Renal cortical epithelial cell (primary cell): ENCODE measurements at regions not wholly inside any gene's neighbourhood (a gene's known extent, or its start where the extent isn't known, plus 50 kb on each side); places are given as distances from the start of the nearest gene placed in this dataset.
A peak's percentile ranks its signal among the peaks of the same experiment; 100 is the strongest.
"Not testable (repeated sequence)": the region's sequence is repeated elsewhere in the genome, so short reads cannot be mapped to it uniquely, and the experiment has no call there.

Experiments used
- DNase-seq: peaks from one replicate; pipeline ENCODE4 v3.0.0-alpha.2; 2011; ENCODE audit warnings: low read depth

DNA sequence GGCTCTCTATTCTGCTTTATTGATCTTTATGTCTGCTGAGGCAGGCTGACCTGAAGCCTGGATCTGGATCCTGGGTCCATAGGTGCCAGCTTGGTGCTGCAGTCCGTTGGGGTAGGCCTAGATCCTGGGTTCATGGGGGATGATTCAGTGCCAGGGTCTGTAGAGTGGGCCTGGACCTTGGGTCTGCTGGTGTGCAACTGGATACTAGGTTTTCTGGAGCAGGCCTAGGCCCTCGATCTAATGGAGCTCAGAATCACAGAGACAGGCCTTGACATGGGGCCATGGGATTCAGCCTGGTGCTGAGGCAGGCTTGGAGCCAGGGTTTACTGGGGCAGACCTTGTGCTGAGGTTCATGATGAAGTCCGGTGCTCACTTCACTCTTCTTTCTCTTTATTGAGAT lies 358.6 kb downstream of the TEX13C start:
- no peak for DNase-seq

DNA sequence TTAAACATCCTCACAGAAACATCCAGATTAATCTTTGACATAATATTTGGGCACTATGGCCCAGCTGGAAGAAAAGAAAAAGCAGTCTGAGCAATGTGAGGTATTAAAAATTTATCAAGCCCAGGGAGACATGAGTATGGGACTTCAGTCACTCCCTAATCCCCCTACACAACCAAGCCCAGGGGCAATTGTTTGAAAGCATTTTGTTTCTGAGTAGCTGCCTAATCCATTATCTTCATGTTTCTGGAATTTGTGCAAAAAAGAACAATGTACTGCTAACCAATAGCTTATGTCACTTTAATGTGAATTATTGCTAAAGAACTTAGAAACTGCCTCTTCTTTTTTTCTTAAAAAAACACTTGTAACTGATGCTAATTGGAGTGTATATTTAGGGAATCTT lies 360.7 kb downstream of the TEX13C start:
- no peak for DNase-seq

DNA sequence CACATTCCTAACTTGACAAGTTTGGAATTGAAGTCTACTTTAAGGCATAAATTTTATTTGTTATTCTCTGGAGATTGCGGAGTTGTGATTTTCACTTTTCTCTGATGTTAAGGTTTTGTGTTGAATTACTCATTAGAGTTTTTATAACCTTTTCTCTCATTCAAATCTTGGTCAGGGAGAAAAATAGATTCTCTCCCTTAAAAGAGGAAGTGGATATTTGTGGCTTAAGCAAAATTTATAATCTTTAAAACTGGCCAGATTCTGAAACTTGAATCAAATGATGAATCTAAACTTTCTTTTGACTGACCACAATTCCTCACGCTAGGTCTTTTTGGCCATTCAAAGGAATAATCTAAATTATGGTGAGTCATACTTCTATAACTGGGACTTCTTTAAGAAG lies 361.4 kb downstream of the TEX13C start:
- no peak for DNase-seq

DNA sequence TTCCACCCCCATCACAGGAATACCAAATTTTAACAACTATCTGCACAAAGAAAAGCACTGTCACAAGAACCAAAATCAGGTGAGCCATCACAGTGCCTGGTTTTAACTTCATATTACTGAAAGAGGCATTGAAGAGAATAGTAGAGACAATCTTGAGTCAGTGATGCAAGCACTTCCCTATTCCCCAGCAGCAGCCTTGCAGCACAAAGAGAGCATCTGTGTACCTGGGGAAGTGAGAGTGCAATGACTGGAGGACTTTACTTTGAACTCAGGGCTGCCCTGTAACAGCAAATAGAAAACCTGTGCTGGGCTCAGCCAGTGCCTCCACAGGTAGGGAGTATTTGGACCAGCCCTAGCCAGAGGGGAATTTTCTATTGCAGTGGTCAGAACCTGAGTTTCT lies 361.8 kb downstream of the TEX13C start:
- DNase-seq = no peak

DNA sequence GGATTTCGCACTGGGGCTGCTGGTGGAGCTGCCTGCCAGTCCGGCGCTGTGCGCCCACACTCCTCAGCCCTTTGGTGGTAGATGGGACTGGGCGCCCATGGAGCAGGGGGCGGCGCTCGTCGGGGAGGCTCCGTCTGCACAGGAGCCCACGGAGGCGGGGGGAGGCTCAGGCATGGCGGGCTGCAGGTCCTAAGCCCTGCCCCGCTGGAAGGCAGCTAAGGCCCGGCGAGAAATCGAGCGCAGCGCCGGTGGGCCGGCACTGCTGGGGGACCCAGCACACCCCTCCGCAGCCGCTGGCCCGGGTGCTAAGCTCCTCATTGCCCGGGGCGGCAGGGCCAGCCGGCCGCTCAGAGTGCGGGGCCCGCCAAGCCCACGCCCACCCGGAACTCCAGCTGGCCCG lies 370.9 kb downstream of the TEX13C start:
- DNase-seq = not testable (repeated sequence)

DNA sequence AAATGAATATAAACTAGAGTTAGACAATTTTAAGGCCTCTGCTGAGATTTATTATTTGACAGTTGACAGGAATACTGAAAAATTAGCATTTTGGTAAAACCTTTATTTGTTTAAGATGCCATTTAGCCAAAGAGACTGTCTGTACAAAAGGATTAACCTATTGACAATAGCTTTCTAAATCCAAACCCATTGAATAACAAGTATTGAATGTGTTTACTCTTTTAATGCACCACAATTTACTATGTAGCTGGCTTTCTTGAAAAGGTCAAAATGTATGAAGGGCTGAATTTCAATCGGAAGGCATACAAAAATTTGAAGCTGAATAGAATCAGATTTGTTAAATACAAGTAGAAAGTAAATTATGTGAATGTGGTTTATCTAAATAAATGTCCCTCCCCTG lies 374.5 kb downstream of the TEX13C start:
- no peak for DNase-seq

DNA sequence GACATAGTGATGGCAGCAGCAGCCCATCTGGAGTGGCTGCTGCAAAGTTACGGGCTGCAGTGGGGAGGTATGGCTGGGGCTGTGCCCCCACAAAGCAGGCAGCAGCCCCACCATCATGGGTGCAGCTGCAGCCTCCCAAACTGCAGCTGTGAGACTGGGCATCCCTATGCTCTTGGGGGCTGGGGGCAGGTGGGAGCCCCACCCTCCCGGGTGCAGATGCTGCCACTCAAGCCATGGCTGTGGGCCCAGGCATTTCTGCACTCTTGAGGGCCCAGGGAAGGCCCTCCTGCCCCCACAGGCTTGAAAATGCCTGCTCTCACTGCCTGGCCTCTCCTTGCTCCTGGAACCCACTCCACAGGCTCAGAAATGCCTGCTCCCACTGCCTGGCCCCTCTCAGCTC lies 389.4 kb downstream of the TEX13C start:
- DNase-seq = no peak

DNA sequence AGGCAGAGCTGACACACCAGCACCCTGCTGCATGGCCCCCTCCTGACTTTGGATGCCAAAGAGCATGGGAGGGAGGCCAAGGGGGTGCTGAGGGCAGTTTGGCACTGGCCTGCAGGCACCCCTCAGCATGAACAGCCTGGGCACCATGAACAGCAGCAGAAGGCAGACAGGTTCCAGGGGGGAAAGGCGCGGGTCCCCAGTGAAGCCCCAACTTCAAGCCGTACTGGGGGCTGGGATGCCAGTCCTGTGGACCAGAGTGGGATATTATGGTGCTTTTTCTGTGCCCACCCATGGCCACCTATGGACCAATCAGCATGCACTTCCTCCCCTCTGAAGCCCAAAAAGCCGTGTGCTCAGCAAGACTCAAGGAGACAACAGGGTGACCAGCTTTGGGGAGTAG lies 389.9 kb downstream of the TEX13C start:
- DNase-seq = no peak

DNA sequence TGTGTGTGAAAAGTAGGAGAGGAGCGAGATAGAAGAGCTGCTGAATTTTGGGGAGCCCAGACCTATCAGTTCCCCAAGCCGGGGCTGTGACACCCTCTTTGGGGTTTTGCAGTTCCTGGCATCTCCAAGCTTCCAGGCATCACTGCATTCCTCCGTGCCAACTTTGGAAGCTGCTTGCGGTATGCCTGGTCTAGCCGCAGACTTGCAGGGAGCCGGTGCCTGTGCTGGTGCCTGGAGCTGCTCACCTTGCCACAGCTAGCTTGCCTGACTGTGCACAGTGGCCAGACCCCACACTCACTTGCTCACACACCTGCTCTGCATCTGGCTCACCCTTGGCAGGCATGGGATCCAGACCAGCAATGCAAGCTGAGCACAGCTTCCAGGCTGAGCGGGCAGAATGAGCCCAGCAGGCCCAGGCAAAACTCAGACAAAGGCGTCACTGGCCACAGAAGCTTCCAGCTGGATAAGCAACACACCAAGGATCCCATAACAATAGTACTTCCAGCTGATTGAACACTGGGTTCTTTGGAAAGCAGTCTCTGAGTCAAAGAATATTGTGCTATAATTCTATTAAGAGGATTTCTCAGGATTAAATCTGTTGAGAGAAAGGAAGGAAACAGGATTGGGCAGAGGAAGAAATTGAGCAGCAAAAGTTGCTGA lies 390.9 kb downstream of the TEX13C start:
- no peak for DNase-seq

DNA sequence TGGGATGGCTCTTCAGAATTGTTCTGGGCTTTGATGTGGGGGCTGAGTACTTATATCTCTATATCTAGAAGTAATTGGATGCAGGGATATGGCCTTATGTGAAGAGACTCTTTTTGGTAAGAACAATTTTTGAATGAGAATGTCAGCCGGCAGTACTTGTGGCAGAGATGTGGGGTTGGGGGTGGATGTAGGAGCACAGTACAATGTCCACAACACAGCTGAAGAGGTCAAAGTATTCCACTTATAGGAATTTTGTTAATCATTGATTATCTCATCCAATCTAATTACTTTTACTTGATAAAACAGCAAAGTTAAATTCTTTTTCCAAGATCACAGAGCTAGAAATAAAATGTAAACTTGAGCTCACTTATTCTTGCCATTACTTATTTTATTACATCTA lies 391.4 kb downstream of the TEX13C start:
- DNase-seq = no peak

DNA sequence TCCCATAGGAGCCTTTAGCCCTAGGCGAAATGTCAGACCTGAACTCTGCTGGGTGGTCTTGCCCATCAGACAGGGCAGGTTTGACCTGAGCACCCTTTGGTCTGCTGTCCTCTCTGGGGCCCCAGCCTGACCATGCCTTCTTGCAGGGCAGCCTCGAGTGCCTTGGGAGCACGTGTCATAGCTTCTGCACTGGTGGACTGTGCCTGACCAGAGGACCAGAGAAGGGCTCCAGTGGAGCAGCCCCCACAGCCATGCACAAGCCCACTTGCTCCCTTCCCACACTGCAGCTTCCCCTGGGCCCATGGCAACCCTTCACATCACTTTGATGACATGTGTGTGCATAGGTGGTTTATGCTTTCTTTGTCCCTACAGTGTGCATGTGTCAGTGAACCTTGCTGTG lies 394.0 kb downstream of the TEX13C start:
- DNase-seq = no peak

DNA sequence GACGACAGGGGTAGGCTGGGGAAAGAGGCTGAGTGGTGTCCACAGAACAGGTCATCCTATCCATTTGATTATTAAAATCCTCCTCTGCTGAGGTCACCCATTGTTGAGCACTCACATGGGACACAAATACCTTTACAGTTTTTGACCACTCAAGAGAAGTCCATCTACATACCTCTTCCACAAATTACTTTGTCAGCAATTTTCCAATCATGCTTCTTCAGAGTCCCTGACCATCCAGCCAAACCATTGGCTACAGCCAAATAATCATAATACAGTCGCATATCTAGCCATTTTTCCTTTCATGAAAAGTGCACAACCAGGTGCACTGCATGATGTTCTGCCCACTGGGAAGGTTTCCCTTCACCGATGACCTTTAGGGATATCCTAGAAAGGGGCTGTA lies 407.4 kb downstream of the TEX13C start:
- DNase-seq = no peak

DNA sequence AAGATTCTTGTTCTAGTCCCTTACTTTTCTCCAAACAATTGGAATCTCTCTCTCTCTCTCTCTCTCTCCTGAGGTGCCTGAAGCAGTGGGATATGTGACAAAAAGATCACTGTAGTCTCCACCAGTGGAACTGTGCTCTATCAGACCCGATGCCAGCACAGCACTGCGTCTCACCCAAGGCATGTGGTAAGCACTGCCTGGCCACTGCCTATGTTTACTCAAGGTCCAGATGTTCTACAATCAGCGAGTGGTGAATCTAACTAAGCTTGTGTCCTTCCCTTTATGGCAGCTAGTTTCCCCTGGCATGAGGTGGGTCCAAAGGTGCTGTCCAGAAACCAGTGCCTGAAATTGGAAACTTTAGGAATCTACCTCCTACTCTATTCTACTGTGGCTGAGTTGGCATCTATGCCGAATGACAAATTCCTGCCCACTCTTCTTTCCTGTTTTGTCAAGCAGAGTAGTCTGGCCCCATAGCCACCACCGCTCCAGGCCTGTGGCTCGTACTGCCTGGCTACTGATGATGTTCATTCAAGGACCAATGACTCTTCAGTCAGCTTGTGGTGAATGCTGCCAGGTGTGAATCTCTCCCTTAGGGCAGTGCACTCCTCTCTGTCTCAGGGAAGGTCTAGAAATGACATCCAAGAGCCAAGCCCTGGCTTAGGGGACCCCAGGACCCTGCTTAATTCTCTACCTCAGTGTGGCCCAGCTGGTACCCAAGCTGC lies 416.5 kb downstream of the TEX13C start:
- no peak for DNase-seq

DNA sequence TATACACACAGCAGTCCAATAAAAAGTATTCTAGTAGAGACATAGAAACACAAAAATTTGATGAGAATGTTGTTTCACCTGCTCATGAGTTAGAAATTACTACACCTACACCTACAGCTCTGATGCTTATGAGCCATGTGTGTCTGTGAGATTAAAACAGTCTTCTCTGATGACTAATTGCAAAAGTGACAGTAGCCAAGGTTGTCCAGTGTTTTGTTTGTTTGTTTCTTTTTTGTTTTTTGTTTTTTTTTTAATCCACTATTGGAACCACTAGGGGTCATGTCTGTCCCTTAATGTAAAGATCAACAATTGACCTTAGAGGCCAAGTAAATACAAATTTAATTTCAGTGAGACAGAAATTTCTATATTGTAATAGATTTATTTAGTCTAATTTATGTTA lies 423.1 kb downstream of the TEX13C start:
- DNase-seq = no peak

DNA sequence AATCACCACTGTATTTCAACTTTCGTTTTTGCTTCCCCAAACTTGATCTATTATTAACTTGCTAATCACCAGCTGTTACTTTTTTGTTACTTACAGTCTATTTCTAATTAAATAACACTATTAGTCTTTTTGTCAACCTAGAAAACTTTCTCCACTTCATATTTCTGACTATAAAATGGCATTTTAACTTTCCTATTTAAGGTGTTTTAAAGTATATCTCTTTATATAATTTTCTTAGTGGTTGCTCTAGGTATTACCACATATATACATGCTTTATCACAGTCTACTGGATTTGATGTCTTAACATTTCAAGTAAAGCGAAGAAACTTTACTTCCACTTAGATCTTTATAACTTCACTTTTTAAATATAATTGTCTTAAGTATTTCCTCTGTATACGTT lies 421.2 kb downstream of the DCAF12L2 start:
- no peak for DNase-seq

DNA sequence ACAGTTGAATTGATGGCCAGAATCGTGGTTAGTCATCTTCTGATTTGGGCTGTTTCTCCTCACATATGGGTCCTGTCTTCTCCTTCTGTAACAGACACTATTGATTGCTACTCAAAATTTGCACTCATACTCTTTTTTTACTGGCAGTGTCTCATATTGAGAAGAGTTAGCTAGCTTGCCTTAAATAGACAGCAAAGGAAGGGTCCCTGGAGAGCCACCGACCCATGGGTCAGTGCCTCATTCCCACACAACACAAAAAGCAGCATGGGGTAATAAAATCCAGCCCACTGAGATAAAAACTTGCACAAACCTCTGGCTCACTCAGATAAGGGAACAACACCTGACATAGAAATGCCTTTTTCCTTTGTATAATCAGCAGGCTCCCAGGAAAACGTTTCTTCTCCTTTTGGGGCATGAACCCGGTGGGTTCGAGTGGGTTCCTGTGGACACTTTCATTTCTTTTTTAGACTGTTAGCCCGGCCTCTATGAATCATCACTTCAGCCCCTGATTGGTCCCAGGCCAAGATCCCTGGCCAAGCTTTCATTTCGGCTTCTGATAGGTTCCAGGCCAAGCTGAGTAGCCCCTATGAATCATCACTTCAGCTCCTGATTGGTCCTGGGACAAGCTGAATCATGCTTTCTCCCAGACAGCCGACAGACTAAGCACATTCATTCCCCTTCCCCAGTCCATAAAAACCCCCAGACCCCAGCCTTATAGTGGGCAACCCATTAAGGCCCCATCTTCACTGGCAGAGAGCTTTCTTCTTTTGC lies 408.1 kb downstream of the DCAF12L2 start:
- DNase-seq = no peak

DNA sequence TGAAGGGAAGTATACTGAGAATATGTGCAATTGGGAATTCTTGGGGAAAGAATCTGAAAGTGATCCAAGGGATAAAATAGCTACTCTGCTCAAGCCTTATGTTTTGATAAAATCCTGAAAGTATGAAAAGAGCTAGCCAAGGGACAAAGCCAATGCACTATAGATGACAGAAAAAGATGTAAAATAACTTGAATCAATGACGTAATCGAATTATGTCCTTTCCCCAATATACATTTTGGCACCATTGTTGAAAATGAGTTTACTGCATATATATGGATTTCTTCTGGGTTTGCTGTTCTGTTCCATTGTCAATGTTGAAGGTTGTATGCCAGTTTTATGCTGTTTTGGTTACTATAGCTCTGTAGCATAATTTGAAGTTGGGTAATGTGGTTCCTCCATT lies 407.3 kb downstream of the DCAF12L2 start:
- no peak for DNase-seq

DNA sequence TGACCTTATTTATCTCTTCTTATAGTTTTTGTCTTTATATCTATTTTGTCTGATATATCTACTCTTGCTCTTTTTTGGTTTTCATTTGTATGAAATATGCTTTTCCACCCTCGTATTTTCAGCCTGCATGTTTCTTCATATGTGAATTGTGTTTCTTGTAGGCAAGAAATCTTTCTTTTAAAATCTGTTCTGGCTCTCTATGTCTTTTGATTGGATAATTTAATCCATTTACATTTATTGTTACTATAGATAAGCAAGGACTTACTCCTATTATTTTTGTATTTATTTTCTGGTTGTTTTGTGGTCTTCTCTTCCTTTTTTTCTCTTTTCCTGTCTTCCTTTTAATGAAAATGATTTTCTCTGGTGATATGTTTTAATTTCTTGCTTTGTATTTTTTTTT lies 403.1 kb downstream of the DCAF12L2 start:
- no peak for DNase-seq

DNA sequence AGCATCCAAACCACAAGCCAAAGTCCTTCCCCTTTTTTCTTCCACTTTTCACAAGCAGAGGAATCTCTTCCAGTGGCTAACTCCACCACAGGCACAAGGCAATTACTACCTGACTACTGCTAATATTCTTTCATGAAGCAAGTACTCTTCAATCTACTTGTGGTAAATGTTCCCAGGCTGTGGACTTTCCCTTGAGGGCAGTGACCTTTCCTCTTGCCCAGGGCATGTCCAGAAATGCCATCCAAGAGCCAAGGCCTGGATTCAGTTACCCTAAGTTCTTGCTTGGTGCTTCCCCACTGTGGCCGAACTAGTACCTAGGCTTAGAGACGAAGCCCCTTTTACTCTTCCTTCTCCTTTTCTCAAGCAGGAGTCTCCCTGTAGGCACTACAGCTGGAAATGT lies 400.7 kb downstream of the DCAF12L2 start:
- peak; percentile 59 for DNase-seq

DNA sequence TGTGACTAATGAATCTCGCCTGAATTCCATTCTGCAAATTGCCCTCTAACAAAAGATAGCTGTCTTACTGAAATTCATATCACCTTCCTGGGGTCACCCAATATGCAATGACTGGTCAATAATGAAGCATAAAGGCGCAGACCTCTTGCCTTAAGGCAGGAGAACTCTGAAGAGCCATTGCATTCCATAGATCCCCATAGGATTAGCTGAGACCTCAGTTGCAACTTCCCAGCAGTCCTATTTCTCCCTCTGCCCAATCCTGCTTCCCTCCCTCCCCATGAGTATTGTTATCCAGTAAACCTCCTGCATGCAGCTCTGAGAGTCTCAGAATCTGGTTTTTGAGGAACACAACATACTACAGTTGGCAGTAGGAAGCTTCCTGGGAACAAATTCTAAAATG lies 396.5 kb downstream of the DCAF12L2 start:
- no peak for DNase-seq

DNA sequence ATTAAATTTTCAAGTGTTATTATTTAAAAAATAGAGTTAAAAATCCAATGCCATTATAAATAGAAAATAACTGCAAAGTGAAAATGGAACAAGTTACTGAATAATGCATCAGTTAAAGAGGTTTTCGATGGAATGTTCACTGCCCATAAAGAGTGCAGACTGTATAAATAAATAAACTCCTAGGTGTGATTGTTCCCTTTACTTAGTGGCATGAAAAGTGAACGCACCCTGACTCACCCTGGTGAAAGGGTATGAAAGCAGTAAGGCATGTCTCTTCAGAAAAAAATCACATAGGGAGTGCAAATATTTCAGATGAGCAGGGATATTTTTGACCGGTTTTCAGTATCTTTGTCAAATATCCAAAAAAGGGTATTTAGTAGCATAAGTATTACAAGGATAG lies 387.8 kb downstream of the DCAF12L2 start:
- peak; percentile 66 for DNase-seq

DNA sequence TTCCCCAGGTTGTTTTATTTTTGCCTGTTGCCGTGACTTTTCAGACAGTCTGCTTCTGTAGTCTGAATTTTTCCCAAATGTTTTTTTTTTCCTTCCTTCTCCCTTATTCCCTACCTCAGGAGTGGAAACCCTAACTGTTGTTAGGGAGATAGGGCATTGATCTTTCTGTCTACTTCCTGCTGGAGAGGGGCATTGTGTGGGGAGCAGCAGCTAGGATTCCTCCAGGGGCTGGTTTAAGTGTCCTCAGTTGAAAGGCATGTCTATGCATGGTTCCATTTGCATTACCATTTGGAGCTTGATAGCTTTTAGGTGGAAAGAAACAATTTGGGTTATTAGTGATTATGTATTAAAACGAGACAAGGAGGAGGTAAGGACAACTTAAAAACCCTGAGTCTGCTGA lies 383.9 kb downstream of the DCAF12L2 start:
- no peak for DNase-seq

DNA sequence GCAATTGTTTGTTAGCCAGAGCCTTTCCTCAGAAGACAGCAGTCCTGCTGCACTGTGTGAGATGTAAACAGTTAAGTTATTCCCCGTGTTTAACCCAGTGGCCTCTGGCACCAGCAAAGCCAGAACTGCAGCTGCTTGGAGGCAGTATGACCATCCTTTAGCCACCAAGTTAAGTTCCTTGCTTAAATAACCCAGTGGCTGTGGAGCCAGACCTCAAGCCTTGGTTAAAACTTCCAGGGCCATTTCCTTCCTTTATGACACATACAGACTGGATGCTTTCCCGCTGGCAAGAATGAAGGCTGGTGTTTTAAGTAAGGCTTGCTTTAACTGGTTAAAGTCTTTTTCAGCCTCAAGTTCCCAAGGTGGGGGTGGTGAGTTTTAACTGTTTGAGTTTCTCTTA lies 379.8 kb downstream of the DCAF12L2 start:
- peak; percentile 35 for DNase-seq
